ENCODE measurements at regions not wholly inside any gene's neighbourhood (a gene's known extent, or its start where the extent isn't known, plus 50 kb on each side); places are given as distances from the start of the nearest gene placed in this dataset.
A peak's percentile ranks its signal among the peaks of the same experiment; 100 is the strongest.

DNA sequence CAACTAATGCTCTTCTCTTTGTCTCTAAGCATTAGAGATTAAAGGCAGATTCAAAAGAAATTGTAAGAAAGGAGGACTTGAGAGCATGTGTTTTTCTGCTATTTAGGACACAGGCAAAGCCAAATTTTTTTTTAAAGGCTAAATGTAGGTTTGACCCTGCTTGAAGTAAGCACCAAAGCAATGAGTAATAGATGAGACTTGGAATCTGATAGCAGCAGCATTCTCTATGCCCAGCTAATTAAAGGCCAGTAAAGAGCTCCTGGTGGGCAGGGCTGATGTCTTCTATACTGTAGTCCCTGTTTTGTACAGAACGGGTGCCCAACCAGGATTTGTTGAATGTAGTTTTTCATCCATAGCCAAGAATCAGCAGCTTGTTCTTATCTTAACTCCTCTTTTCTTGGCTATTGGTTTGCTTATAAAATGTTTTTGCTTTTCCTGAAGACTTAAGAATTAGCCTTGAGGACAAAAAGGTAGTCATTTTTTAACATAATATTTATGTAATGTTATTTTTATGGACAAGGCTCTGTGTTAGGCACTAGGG is 179.6 kb downstream of the LMO4 start:
- ATAC-seq, result no peak

DNA sequence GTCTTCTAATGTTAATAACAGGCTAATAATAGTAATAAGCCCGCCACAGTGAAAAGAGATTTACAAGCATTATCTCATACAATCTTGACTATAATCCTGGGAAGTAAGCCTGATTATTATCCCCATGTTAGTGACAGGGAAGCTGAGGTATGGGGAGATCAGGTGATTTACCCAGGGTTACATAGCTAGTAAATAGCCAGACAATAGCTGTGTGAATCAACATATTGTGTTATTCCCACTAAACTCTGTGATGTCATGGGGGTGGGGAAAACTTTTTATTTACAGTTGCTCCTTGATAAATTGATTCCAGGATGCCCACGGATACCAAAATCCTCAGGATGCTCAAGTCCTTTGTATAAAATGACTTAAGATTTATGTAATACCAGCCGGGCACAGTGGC is 181.9 kb downstream of the LMO4 start:
- DNase-seq (ENCODE audit: low spot score), result no peak
- ATAC-seq, result no peak

More for the DNA sequence above, 179.6 kb downstream of the LMO4 start:
- DNase-seq (ENCODE audit: low spot score), result no peak

DNA sequence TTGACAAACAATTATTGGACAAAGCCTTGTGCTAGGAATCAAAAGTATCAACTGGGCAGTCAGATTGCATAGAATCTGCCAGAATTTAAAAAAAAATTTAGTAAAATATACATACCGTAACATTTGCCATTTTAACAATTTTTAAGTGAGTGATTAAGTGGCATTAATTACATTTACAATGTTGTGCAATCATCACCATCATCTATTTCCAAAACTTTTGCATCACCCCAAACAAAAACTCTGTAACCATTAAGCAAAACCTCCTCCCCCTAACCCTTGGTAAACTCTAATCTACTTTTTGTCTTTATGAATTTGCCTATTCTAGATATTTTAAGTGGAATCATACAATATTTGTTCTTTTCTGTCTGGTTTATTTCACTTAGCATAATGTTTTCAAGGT is 182.8 kb downstream of the LMO4 start:
- no peak for DNase-seq (ENCODE audit: low spot score)
- no peak for ATAC-seq

GRCh38 chr1:87512431-87512830 is 183.8 kb downstream of the LMO4 start:
- ATAC-seq (no peak), DNase-seq (ENCODE audit: low spot score) (no peak)

DNA sequence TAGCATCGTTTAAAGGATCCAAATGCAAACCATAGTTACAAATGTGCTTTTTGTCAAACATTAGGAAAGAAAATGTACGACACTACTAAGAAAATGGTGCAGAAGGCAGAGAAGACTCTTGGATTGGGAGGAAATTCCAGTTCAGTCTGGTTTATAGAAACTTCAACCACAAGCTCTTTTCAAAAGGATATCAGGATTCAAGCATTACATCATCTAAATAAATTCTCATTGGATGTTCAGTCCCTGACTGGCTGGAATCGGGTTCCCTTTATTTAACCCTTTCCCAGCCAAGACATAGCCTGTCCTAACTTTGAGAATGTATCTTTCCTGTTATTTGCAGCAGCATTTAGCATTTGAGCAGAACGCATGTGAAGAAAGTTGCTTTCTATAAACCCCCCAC is 184.6 kb downstream of the LMO4 start:
- no peak for DNase-seq (ENCODE audit: low spot score)
- no peak for ATAC-seq

- ATAC-seq (no peak), DNase-seq (ENCODE audit: low spot score) (no peak)
These were observed 185.4 kb downstream of the LMO4 start for GRCh38 chr1:87513966-87514660.

DNA sequence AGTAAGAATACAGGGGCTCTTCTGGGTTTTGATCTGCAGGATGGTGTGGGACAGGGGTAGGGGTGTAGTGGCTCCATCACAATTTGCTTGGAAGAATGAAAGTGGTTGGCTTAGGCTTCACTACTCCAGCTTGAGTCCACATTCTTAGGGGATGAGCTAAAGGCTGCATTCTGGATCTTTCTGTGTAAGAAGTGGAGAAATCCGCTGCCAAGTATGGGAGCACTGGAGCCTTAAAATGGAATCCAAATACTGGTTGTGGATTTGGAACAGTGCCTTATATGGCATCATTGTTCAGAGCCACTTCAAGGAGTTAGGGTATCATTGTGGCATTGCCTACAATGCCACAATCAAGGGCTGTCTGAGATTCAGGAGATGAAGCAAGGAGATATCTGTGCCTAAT is 187.1 kb downstream of the LMO4 start:
- DNase-seq (ENCODE audit: low spot score) (no peak), ATAC-seq (no peak)

- no peak for DNase-seq (ENCODE audit: low spot score)
- ATAC-seq, result no peak
These were observed 190.1 kb downstream of the LMO4 start for GRCh38 chr1:87518794-87519193.

GRCh38 chr1:87521452-87521851 is 192.8 kb downstream of the LMO4 start:
- ATAC-seq, result no peak

GRCh38 chr1:87523466-87523865 is 194.8 kb downstream of the LMO4 start:
- DNase-seq (ENCODE audit: low spot score), result no peak
- ATAC-seq, result no peak

More at GRCh38 chr1:87521452-87521851, 192.8 kb downstream of the LMO4 start:
- no peak for DNase-seq (ENCODE audit: low spot score)

DNA sequence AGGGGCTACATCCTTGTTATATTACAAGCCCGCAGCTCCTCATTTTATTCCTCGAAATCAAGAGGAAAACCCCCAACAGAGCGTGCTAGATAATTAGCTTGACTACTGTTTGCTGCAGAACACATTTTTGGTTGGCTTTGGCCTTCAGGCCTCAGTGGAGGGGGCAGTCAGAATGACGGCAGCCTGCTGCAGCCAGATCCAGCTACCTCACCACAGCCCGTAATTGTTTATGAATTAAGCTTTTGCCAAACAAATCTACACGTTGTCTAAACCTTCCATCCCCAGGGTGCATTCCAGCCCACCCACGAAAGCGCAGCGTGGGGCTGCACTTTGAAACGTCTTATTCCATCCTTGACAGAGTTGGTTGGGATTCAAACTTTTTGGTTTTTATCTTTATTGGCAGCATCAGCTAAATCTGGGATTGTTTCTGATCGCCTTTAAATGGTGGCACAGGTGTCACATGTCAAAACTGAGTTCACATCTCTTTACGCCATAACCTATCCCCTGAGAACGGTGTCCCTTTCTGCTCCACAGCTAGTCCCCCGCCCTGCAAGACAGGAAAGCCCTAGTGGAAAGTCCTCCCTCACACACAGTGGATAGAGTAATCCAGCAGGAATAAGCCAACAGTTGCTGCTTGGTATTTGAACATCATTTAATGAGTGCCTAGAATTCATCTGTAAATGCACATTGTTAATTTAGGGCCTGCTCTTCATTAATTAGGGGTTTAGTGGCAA is 195.5 kb downstream of the LMO4 start:
- no peak for ATAC-seq
- DNase-seq (ENCODE audit: low spot score), result no peak

DNA sequence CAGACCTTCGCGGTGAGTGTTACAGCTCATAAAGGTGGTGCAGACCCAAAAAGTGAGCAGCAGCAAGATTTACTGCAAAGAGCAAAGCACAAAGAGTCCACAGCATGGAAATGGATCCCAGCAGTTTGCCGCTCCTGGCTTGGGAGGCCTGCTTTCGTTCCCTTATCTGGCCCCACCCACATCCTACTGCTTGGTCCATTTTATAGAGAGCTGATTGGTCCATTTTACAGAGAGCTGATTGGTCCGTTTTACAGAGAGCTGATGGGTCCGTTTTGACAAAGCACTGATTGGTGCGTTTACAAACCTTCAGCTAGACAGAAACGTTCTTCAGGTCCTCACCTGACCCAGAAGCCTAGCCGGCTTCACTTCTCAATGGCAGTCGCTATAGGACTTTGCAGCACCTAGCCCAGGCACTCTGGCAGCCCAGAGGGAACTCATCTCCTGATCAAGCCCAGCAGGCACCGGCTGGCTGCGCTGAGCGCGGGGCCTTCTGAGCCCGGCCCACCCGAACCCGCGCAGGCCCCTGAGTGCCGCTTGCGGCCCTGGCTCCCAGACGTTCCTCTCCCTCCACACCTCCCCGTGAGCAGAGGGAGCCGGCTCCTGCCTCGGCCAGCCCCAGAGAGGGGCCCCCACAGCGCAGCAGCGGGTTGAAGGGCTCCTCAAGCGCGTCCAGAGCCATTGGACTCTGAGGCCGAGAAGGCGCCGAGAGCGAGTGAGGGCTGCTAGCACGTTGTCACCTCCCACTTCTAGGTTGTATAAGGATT is 200.3 kb downstream of the LMO4 start:
- no peak for DNase-seq (ENCODE audit: low spot score)
- ATAC-seq, result no peak

DNA sequence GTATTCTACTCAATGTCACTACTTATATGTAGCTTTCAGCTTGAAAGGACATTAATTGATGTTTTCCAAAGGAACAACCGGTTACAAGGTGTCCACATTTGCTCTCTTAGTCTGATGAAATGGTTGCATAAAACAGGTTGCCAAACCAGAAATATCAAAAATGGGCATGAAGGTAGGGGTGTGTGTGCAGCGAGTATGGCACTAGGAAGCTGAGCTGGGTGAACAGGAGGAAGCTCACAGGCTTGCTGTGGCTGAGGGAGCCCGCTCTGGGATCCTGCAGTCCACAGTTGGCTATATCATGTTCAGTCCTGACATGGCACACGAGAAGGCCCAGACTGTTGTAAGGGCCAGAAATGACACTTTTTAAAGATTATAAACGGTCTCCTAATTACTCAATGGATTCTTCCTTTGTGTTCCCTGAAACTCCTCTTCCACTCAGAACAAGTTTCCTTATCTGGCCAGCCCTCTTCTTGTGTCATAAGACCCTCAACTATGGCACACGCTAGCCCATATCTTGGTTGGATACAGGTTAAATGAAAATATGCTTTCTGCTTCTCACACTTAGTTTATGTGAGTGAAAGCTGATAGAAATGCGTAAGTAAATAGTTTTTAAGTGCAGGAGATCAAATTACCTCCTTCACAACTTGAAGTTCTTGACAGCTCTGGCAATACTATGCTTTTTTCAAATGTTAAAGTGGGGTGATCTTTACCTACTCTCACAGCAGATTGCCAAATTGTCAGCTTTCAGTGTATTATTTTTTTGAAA is 201.5 kb downstream of the LMO4 start:
- DNase-seq (ENCODE audit: low spot score) (no peak), ATAC-seq (no peak)

- ATAC-seq, result no peak
- DNase-seq (ENCODE audit: low spot score), result no peak
These were observed 206.9 kb downstream of the LMO4 start for GRCh38 chr1:87535551-87535950.

GRCh38 chr1:87539147-87539546 is 210.5 kb downstream of the LMO4 start:
- ATAC-seq, result no peak
- DNase-seq (ENCODE audit: low spot score), result no peak

- DNase-seq (ENCODE audit: low spot score) (no peak), ATAC-seq (no peak)
These were observed 214.0 kb downstream of the LMO4 start for GRCh38 chr1:87542697-87543096.

GRCh38 chr1:87549738-87550137 is 221.1 kb downstream of the LMO4 start:
- peak; percentile 85 for ATAC-seq
- DNase-seq (ENCODE audit: low spot score), result no peak

DNA sequence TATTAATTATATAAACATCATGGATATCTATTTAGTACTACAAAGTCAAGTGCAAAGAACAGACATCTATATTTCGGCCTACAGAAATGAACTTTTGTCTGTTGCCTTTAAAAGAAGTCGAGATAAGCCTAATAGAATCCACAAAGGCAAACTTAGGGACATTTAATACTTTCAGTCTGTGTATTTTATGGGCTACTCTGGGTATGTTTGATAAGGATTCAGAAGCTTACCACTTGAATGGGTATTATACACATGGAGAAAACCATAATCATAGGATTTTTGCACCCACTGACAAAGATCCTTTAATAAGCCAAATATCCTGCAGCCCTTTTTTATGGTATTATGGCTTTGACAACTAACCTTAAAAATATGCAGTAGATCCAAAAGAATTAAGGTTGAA is 224.8 kb downstream of the LMO4 start:
- DNase-seq (ENCODE audit: low spot score) (no peak), ATAC-seq (no peak)

DNA sequence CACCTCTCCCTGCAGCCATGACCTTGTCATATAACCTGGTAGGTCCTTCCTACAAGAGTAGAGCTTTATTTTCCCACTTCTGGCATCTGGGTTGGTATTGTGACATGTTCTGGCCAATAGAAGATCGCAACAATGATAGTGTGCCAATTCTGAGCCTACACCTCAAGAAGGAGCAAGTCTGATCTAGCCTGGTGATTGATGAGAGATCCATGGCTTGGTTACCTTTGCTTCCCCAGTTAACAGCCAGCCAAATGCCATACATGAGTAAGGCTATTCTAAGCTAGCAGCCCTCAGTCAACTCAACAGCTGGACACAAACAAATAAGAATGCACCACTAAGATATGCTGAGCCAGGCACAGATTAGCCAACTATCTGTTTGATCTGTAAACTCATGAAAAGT is 226.7 kb downstream of the LMO4 start:
- no peak for DNase-seq (ENCODE audit: low spot score)
- no peak for ATAC-seq

DNA sequence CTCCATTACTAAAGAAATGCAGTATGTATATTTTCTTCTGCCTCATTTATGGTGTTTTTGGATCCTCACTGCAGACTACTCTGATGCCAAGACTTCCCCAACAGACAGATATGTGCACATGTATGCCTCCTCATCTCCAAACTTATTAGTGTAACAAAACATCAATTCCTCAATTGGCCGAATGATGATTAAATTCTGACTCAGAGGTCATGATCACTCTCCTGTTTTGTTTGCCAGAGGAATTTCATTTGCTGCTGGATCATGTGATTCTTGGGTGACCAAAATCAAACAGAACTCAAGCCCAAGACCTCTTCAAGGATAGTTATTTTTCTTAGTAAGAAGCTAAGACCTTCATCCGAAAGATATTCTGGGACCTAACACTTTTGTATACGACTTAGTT is 227.6 kb downstream of the LMO4 start:
- no peak for DNase-seq (ENCODE audit: low spot score)
- no peak for ATAC-seq

- no peak for DNase-seq (ENCODE audit: low spot score)
- ATAC-seq, result no peak
These were observed 230.2 kb downstream of the LMO4 start for GRCh38 chr1:87558921-87559320.

Measured in left lobe of liver (tissue), 2 donors.